Uterus (tissue), 3 donors: ENCODE measurements at regions not wholly inside any gene's neighbourhood (a gene's known extent, or its start where the extent isn't known, plus 50 kb on each side); places are given as distances from the start of the nearest gene placed in this dataset.

Experiments
- DNase-seq, 2 donors: peaks; one replicate each; pipeline ENCODE4 v3.0.0-alpha.2; 2019 to 2020
- H3K27ac ChIP-seq, 2 donors: fragments of 200-600 bp; sonication (generic); 1 replicate in 1 of 2; 2 replicates in 1 of 2; pipeline ENCODE4 v1.5.1; 2016 to 2018
- H3K27me3 ChIP-seq, 2 donors: fragments of 200-600 bp; sonication (generic); one replicate each; pipeline ENCODE4 v1.5.1; 2018 to 2019; ENCODE audit warnings: control low read depth in 1 of 2
- H3K36me3 ChIP-seq, 2 donors: fragments of 200-600 bp; sonication (generic); one replicate each; pipeline ENCODE4 v1.5.1; 2019; ENCODE audit warnings: control low read depth in 1 of 2
- H3K4me1 ChIP-seq, 2 donors: fragments of 200-600 bp; sonication (generic); one replicate each; pipeline ENCODE4 v1.5.1; 2018 to 2019; ENCODE audit warnings: control low read depth in 1 of 2
- H3K4me3 ChIP-seq, 2 donors: fragments of 200-600 bp; sonication (generic); 1 replicate in 1 of 2; 2 replicates in 1 of 2; pipeline ENCODE4 v1.5.1; 2018 to 2019; ENCODE audit warnings: mild to moderate bottlenecking in 1 of 2
- H3K9me3 ChIP-seq, 2 donors: fragments of 200-600 bp; sonication (generic); one replicate each; pipeline ENCODE4 v1.5.1; 2019; ENCODE audit warnings: control low read depth in 1 of 2
- CTCF ChIP-seq, 4 experiments: fragments of 200-600 bp in 2 of 4; fragments of 450-650 bp in 2 of 4; sonication (generic) in 2 of 4; IDR thresholded peaks; one replicate each; pipeline ENCODE4 v1.5.1; 2016 to 2019; ENCODE audit warnings: antibody characterized with exemption in 4 of 4, mild to moderate bottlenecking in 2 of 4, moderate library complexity in 1 of 4
- POLR2A ChIP-seq, 2 donors: fragments of 450-650 bp; IDR thresholded peaks; one replicate each; pipeline ENCODE4 v1.6.1; 2016; ENCODE audit warnings: antibody characterized with exemption in 2 of 2, mild to moderate bottlenecking in 1 of 2, moderate library complexity in 1 of 2
- intact Hi-C: fragments of 100-400 bp; cut with DNase I; formaldehyde crosslinking; loops from one replicate; pipeline ENCODE4 v1.15.1; 2023; ENCODE audit warnings: low total_unique reads
- donor health status: DM: yes; HTN: yes; CAD: no.

DNA sequence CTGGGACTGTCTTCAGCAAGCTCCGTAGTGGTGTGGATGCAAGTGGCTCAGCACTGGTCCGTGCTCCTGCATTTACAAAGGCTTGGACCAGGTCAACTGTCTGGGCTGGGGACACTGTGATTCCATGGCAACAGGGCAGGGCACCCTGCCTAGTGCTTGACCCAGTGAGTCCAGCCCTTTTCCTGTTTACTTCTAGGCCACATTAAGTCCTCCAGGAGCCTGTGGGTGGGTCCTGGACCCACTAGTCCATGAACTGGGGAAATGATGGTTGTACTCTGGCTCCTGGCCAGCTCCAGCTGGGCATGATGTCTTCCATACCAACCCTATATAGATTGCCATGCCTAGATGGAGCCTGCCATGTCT, 152.0 kb downstream of the RPS24 start:
- Histone ChIP-seq H3K27ac (no peak overlapping the region), H3K27me3 (no peaks in the 10 kb centered on the region), H3K36me3 (no peaks in the 10 kb centered on the region), H3K9me3 (no peaks in the 10 kb centered on the region), H3K4me1 (no peaks in the 10 kb centered on the region), H3K4me3 (no peak overlapping the region)
- TF ChIP-seq POLR2A (IDR thresholded peaks at IDR 0.05): no peak
- intact Hi-C loops: no loop called here
- DNase-seq: peak in 1 of 2 donors; percentile 35

DNA sequence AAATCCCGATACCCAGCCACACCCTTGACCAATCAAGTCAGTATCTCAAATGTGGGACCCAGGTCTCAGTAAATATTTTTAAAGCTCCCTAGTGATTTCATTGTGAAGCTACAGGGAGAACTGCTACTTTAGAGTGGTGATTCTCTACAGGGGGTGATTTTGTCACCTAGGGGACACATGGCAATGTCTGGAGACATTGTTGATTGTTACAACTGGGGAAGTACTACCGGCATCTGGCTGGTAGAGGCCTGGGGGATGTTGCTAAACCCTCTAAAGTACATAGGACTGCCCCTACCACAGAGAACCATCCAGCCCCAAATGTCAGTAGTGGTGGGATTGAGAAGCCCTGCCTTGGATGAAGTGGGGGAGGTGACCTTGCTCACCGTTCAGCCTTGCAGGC, 152.9 kb downstream of the RPS24 start:
- H3K4me3 ChIP-seq: no peak overlapping the region
- no peaks in the 10 kb centered on the region for H3K36me3 ChIP-seq
- no peaks in the 10 kb centered on the region for H3K9me3 ChIP-seq
- no peaks in the 10 kb centered on the region for H3K4me1 ChIP-seq
- H3K27me3 ChIP-seq: no peaks in the 10 kb centered on the region
- DNase-seq: no peak
- no peak for TF ChIP-seq POLR2A (IDR thresholded peaks at IDR 0.05)
- intact Hi-C loops: no loop called here
- no peak overlapping the region for H3K27ac ChIP-seq

GRCh38 chr10:78187371-78187770, 153.7 kb downstream of the RPS24 start:
- no peak overlapping the region for H3K4me3 ChIP-seq
- TF ChIP-seq POLR2A (IDR thresholded peaks at IDR 0.05): no peak
- no peak for TF ChIP-seq CTCF (IDR thresholded peaks at IDR 0.05)
- no peak for DNase-seq
- no peaks in the 10 kb centered on the region for H3K27me3 ChIP-seq
- H3K9me3 ChIP-seq: no peaks in the 10 kb centered on the region
- no peaks in the 10 kb centered on the region for H3K4me1 ChIP-seq
- no peak overlapping the region for H3K27ac ChIP-seq
- intact Hi-C loops: no loop called here
- no peaks in the 10 kb centered on the region for H3K36me3 ChIP-seq

- Histone ChIP-seq H3K27ac (no peak overlapping the region), H3K27me3 (no peaks in the 10 kb centered on the region), H3K36me3 (no peaks in the 10 kb centered on the region), H3K4me3 (no peak overlapping the region), H3K9me3 (no peaks in the 10 kb centered on the region), H3K4me1 (no peaks in the 10 kb centered on the region)
- TF ChIP-seq POLR2A (IDR thresholded peaks at IDR 0.05) (no peak), CTCF (IDR thresholded peaks at IDR 0.05) (no peak)
- DNase-seq: no peak
- intact Hi-C loops: no loop called here
Measured at GRCh38 chr10:78188446-78188845, 154.8 kb downstream of the RPS24 start.

GRCh38 chr10:78190051-78190825, 156.6 kb downstream of the RPS24 start:
- TF ChIP-seq CTCF (IDR thresholded peaks at IDR 0.05) (no peak), POLR2A (IDR thresholded peaks at IDR 0.05) (no peak)
- Histone ChIP-seq H3K27me3 (no peaks in the 10 kb centered on the region), H3K27ac (no peak overlapping the region), H3K9me3 (no peaks in the 10 kb centered on the region), H3K4me1 (no peaks in the 10 kb centered on the region), H3K36me3 (no peaks in the 10 kb centered on the region), H3K4me3 (no peak overlapping the region)
- intact Hi-C loops: no loop called here
- no peak for DNase-seq

DNA sequence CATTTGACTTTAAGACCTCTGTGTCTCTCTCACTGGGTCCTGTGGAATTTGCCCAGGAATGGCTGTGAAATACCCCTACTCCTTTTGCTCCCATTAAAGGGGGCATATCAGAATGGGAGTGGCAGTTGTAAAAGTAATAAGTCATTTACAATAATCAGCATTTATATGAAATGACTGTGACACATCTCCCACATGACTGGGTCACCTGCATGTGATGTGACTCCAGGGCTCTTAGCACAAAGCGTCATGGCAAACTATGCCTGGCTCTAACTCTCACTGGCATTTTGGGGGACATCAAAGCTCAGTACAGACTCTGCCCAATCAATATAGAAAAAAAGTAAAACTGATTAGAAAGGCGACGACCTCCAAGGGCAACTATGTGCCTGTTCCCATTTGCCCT, 157.6 kb downstream of the RPS24 start:
- intact Hi-C loops: no loop called here
- Histone ChIP-seq H3K36me3 (no peaks in the 10 kb centered on the region), H3K27ac (no peak overlapping the region), H3K4me3 (no peak overlapping the region), H3K9me3 (no peaks in the 10 kb centered on the region), H3K4me1 (no peaks in the 10 kb centered on the region), H3K27me3 (no peaks in the 10 kb centered on the region)
- TF ChIP-seq CTCF (IDR thresholded peaks at IDR 0.05) (no peak), POLR2A (IDR thresholded peaks at IDR 0.05) (no peak)
- DNase-seq: no peak
